Esophagus squamous epithelium (tissue), 5 donors: ENCODE measurements at regions not wholly inside any gene's neighbourhood (a gene's known extent, or its start where the extent isn't known, plus 50 kb on each side); places are given as distances from the start of the nearest gene placed in this dataset.
A peak's percentile ranks its signal among the peaks of the same experiment; 100 is the strongest.

Experiments
- DNase-seq: peaks from one replicate; lab custom pipeline; 2025; lab: John Stamatoyannopoulos, UW
- H3K27ac ChIP-seq, 4 donors: fragments of 200-600 bp; sonication (generic); one replicate each; pipeline ENCODE4 v1.5.1; 2016 to 2019; ENCODE audit warnings: mild to moderate bottlenecking in 1 of 4
- H3K27me3 ChIP-seq, 4 donors: fragments of 200-600 bp; sonication (generic); 1 replicate in 3 of 4; 2 replicates in 1 of 4; pipeline versions ENCODE4 v1.5.1 to v1.6.0; 2017 to 2021; ENCODE audit warnings: antibody characterized with exemption in 1 of 4
- H3K36me3 ChIP-seq, 3 donors: fragments of 200-600 bp; sonication (generic); one replicate each; pipeline ENCODE4 v1.5.1; 2016 to 2019
- H3K4me1 ChIP-seq, 3 donors: fragments of 200-600 bp; sonication (generic); one replicate each; pipeline ENCODE4 v1.5.1; 2017 to 2019
- H3K4me3 ChIP-seq, 4 donors: fragments of 200-600 bp; sonication (generic); 1 replicate in 3 of 4; 2 replicates in 1 of 4; pipeline ENCODE4 v1.5.1; 2016 to 2019; ENCODE audit warnings: mild to moderate bottlenecking in 2 of 4, moderate library complexity in 1 of 4
- H3K9me3 ChIP-seq, 3 donors: fragments of 200-600 bp; sonication (generic); one replicate each; pipeline ENCODE4 v1.5.1; 2016 to 2019
- CTCF ChIP-seq, 6 experiments: fragments of 450-650 bp in 4 of 6; fragments of 200-600 bp in 2 of 6; sonication (generic) in 2 of 6; IDR thresholded peaks; one replicate each; pipeline ENCODE4 v1.5.1; 2016 to 2019; ENCODE audit warnings: antibody characterized with exemption in 6 of 6, mild to moderate bottlenecking in 4 of 6, moderate library complexity in 4 of 6
- POLR2A ChIP-seq, 4 donors: fragments of 450-650 bp; IDR thresholded peaks; one replicate each; pipeline ENCODE4 v1.6.1; 2017; ENCODE audit warnings: antibody characterized with exemption in 4 of 4, mild to moderate bottlenecking in 4 of 4, moderate library complexity in 3 of 4
- WGBS, 2 donors: methylation state at CpG; one replicate each; pipeline ENCODE4 v1.1.5; 2018; 5-methylcytosine and 5-hydroxymethylcytosine counted together
- intact Hi-C: fragments of 100-400 bp; cut with DNase I; formaldehyde crosslinking; loops from one replicate; pipeline ENCODE4 v1.15.0; 2022
- donor health status: DM: yes; HTN: yes; CAD: no.

- H3K27ac ChIP-seq, result no peak overlapping the region
- intact Hi-C loops, result no loop called here
- H3K36me3 ChIP-seq, result no peaks in the 10 kb centered on the region
- H3K9me3 ChIP-seq, result no peaks in the 10 kb centered on the region
- 71 to 76% methylated on average over 4 of the region's 4 CpGs for WGBS, 2 donors
- H3K4me1 ChIP-seq, result no peaks in the 10 kb centered on the region
- no peaks in the 10 kb centered on the region for H3K27me3 ChIP-seq
- H3K4me3 ChIP-seq, result no peak overlapping the region
- DNase-seq, result no peak
- no peak for TF ChIP-seq POLR2A (IDR thresholded peaks at IDR 0.05)
- TF ChIP-seq CTCF (IDR thresholded peaks at IDR 0.05), result no peak
Measured at GRCh38 chr1:90650401-90650800, 66.7 kb downstream of the BARHL2 start.

- TF ChIP-seq CTCF (IDR thresholded peaks at IDR 0.05) (no peak), POLR2A (IDR thresholded peaks at IDR 0.05) (no peak)
Measured at GRCh38 chr1:90640325-90640724, 76.8 kb downstream of the BARHL2 start.

GRCh38 chr1:90622666-90623065 is 94.4 kb downstream of the BARHL2 start:
- intact Hi-C loops, result no loop called here
- TF ChIP-seq CTCF (IDR thresholded peaks at IDR 0.05) (no peak), POLR2A (IDR thresholded peaks at IDR 0.05) (no peak)
- WGBS, 2 donors, result 73 to 77% methylated on average over 5 of the region's 5 CpGs
- no peak overlapping the region for H3K27ac ChIP-seq
- no peak overlapping the region for H3K4me3 ChIP-seq
- H3K4me1 ChIP-seq, result no peaks in the 10 kb centered on the region
- DNase-seq, result no peak
- no peaks in the 10 kb centered on the region for H3K9me3 ChIP-seq
- no peaks in the 10 kb centered on the region for H3K27me3 ChIP-seq
- H3K36me3 ChIP-seq, result no peaks in the 10 kb centered on the region

More at GRCh38 chr1:90640325-90640724, 76.8 kb downstream of the BARHL2 start:
- WGBS, 2 donors, result 74 to 84% methylated on average over 4 of the region's 4 CpGs
- DNase-seq, result no peak
- H3K27ac ChIP-seq, result no peak overlapping the region
- intact Hi-C loops, result no loop called here
- no peaks in the 10 kb centered on the region for H3K9me3 ChIP-seq
- no peaks in the 10 kb centered on the region for H3K4me1 ChIP-seq
- no peak overlapping the region for H3K4me3 ChIP-seq
- H3K27me3 ChIP-seq, result no peaks in the 10 kb centered on the region
- no peaks in the 10 kb centered on the region for H3K36me3 ChIP-seq

GRCh38 chr1:90621986-90622385 is 95.1 kb downstream of the BARHL2 start:
- intact Hi-C loops, result no loop called here
- Histone ChIP-seq H3K9me3 (no peaks in the 10 kb centered on the region), H3K27ac (no peak overlapping the region), H3K4me1 (no peaks in the 10 kb centered on the region), H3K36me3 (no peaks in the 10 kb centered on the region), H3K27me3 (no peaks in the 10 kb centered on the region), H3K4me3 (no peak overlapping the region)
- TF ChIP-seq POLR2A (IDR thresholded peaks at IDR 0.05) (no peak), CTCF (IDR thresholded peaks at IDR 0.05) (no peak)
- no peak for DNase-seq
- WGBS, 2 donors, result 82% methylated on average over 3 of the region's 3 CpGs

GRCh38 chr1:90616395-90616794 is 100.7 kb downstream of the BARHL2 start:
- WGBS, 2 donors, result 64 to 79% methylated on average over 4 of the region's 4 CpGs
- no peak for DNase-seq

GRCh38 chr1:90614872-90615271 is 102.2 kb downstream of the BARHL2 start:
- TF ChIP-seq POLR2A (IDR thresholded peaks at IDR 0.05) (no peak), CTCF (IDR thresholded peaks at IDR 0.05) (peak in 2 of 6 experiments; percentile 10 to 15)
- DNase-seq, result no peak
- intact Hi-C loops, result no loop called here
- Histone ChIP-seq H3K27me3 (no peaks in the 10 kb centered on the region), H3K4me1 (no peaks in the 10 kb centered on the region), H3K4me3 (no peak overlapping the region), H3K9me3 (no peaks in the 10 kb centered on the region), H3K36me3 (no peaks in the 10 kb centered on the region), H3K27ac (no peak overlapping the region)
- 58 to 62% methylated on average over 1 of the region's 1 CpG for WGBS, 2 donors

More at GRCh38 chr1:90616395-90616794, 100.7 kb downstream of the BARHL2 start:
- Histone ChIP-seq H3K4me3 (no peak overlapping the region), H3K4me1 (no peaks in the 10 kb centered on the region), H3K27me3 (no peaks in the 10 kb centered on the region), H3K27ac (no peak overlapping the region), H3K9me3 (no peaks in the 10 kb centered on the region), H3K36me3 (no peaks in the 10 kb centered on the region)
- no peak for TF ChIP-seq POLR2A (IDR thresholded peaks at IDR 0.05)
- intact Hi-C loops, result no loop called here
